ENCODE measurements at regions not wholly inside any gene's neighbourhood (a gene's known extent, or its start where the extent isn't known, plus 50 kb on each side); places are given as distances from the start of the nearest gene placed in this dataset.

DNA sequence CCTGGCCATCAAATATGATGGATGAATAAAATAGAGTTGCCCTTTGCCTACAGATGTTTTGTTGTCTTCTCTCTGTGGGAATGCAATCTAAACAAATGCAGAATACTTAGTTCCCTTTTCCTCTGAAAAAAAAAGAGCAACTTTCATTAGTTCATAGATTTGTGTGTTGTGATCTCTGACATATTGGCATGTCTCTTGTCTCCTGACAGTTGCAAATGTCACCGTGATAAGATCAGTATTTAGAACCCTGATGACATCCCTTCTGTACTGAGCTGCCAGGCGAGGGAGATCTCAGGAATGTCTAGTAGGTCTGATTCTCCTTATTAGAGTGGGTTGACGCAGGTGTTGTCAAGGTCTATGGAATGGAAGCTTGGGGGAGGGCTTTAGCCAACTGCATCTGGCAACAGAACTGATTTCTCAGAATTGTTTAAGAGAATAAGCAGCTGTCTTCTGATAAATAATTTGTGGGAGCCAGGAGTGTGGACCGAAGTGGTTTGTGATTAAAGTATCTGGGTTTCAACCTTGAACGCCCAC lies 130.4 kb downstream of the GALR1 start:
- H3K4me2 ChIP-seq (ENCODE audit: low read length) = no peak overlapping the region
- no peaks in the 10 kb centered on the region for H3K27me3 ChIP-seq (ENCODE audit: insufficient read depth, low read depth, low read length)
- H3K9ac ChIP-seq (ENCODE audit: low read length) = no peak overlapping the region
- no peaks in the 10 kb centered on the region for H3K9me3 ChIP-seq (ENCODE audit: low read length)
- no peaks in the 10 kb centered on the region for H3F3A ChIP-seq (ENCODE audit: insufficient read depth, low read length, poor library complexity, severe bottlenecking)
- H3K79me2 ChIP-seq (replicated peaks; ENCODE audit: insufficient read depth, low read length) = no peaks in the 10 kb centered on the region
- TF ChIP-seq SMC3 (conservative IDR thresholded peaks at IDR 0.05; ENCODE audit: poor library complexity) (no peak), POLR2AphosphoS5 (IDR thresholded peaks at IDR 0.05) (peak; percentile 65), EP300 (conservative IDR thresholded peaks at IDR 0.05; ENCODE audit: poor library complexity, severe bottlenecking) (peak; percentile 80)
- no peaks in the 10 kb centered on the region for H3K9me2 ChIP-seq (ENCODE audit: insufficient read depth, low read length)
- H3K36me3 ChIP-seq (ENCODE audit: insufficient read depth, low read length) = no peaks in the 10 kb centered on the region
- peak overlapping the region; percentile 13 for H3K4me3 ChIP-seq (ENCODE audit: low read length)
- no peak overlapping the region for H3K27ac ChIP-seq (ENCODE audit: low read length)
- no peaks in the 10 kb centered on the region for H4K20me1 ChIP-seq (ENCODE audit: insufficient read depth)
- H2AFZ ChIP-seq (ENCODE audit: low read depth, low read length) = no peak overlapping the region

GRCh38 chr18:77380695-77381094 lies 131.0 kb downstream of the GALR1 start:
- no peak overlapping the region for H3K4me3 ChIP-seq (ENCODE audit: low read length)
- H3F3A ChIP-seq (ENCODE audit: insufficient read depth, low read length, poor library complexity, severe bottlenecking) = no peaks in the 10 kb centered on the region
- no peak overlapping the region for H2AFZ ChIP-seq (ENCODE audit: low read depth, low read length)
- no peaks in the 10 kb centered on the region for H3K27me3 ChIP-seq (ENCODE audit: insufficient read depth, low read depth, low read length)
- H3K79me2 ChIP-seq (replicated peaks; ENCODE audit: insufficient read depth, low read length) = no peaks in the 10 kb centered on the region
- TF ChIP-seq REST (IDR thresholded peaks at IDR 0.05; ENCODE audit: borderline replicate concordance) (peak; percentile 92), RAD21 (conservative IDR thresholded peaks at IDR 0.05) (no peak)
- no peak overlapping the region for H3K4me2 ChIP-seq (ENCODE audit: low read length)
- no peaks in the 10 kb centered on the region for H3K9me3 ChIP-seq (ENCODE audit: low read length)
- H3K27ac ChIP-seq (ENCODE audit: low read length) = no peak overlapping the region
- H3K36me3 ChIP-seq (ENCODE audit: insufficient read depth, low read length) = no peaks in the 10 kb centered on the region
- H3K9me2 ChIP-seq (ENCODE audit: insufficient read depth, low read length) = no peaks in the 10 kb centered on the region
- no peaks in the 10 kb centered on the region for H4K20me1 ChIP-seq (ENCODE audit: insufficient read depth)
- no peak overlapping the region for H3K9ac ChIP-seq (ENCODE audit: low read length)

DNA sequence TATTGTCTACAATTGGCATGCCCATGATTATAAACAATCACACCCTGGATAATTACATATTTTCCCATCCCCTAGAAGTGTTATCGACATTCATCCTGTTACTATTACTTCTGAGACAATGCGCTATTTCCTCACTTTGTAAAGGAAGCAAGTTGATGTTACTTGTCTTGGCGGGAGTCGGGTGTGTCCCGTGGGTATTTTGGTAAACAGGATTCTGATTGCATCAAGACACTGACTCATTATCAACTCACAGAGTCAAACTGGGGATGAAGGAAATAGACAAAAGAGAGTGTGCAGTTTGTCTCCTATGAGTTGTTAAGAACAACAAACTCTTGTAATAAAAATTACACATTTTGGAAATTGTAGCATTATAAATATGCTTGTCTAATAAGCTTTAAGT lies 142.7 kb downstream of the GALR1 start:
- TF ChIP-seq EP300 (conservative IDR thresholded peaks at IDR 0.05; ENCODE audit: poor library complexity, severe bottlenecking) (no peak), MXI1 (conservative IDR thresholded peaks at IDR 0.05; ENCODE audit: poor library complexity, severe bottlenecking) (no peak), RAD21 (conservative IDR thresholded peaks at IDR 0.05) (no peak), EZH2 (IDR thresholded peaks at IDR 0.05; ENCODE audit: borderline replicate concordance, insufficient read depth, low read length, poor library complexity, severe bottlenecking) (no peak), SMC3 (conservative IDR thresholded peaks at IDR 0.05; ENCODE audit: poor library complexity) (no peak), TAF1 (IDR thresholded peaks at IDR 0.05; ENCODE audit: low read depth) (no peak), REST (IDR thresholded peaks at IDR 0.05; ENCODE audit: borderline replicate concordance) (no peak)
- TF ChIP-seq, protein P1, sequence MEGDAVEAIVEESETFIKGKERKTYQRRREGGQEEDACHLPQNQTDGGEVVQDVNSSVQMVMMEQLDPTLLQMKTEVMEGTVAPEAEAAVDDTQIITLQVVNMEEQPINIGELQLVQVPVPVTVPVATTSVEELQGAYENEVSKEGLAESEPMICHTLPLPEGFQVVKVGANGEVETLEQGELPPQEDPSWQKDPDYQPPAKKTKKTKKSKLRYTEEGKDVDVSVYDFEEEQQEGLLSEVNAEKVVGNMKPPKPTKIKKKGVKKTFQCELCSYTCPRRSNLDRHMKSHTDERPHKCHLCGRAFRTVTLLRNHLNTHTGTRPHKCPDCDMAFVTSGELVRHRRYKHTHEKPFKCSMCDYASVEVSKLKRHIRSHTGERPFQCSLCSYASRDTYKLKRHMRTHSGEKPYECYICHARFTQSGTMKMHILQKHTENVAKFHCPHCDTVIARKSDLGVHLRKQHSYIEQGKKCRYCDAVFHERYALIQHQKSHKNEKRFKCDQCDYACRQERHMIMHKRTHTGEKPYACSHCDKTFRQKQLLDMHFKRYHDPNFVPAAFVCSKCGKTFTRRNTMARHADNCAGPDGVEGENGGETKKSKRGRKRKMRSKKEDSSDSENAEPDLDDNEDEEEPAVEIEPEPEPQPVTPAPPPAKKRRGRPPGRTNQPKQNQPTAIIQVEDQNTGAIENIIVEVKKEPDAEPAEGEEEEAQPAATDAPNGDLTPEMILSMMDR (IDR thresholded peaks at IDR 0.05; ENCODE audit: poor library complexity, severe bottlenecking) = no peak
- Histone ChIP-seq H3K4me2 (ENCODE audit: low read length) (no peak overlapping the region), H3K27ac (ENCODE audit: low read length) (no peak overlapping the region), H4K20me1 (ENCODE audit: insufficient read depth) (no peaks in the 10 kb centered on the region), H3K9me2 (ENCODE audit: insufficient read depth, low read length) (no peaks in the 10 kb centered on the region), H3F3A (ENCODE audit: insufficient read depth, low read length, poor library complexity, severe bottlenecking) (no peaks in the 10 kb centered on the region), H3K27me3 (ENCODE audit: insufficient read depth, low read depth, low read length) (no peaks in the 10 kb centered on the region), H3K9ac (ENCODE audit: low read length) (no peak overlapping the region), H3K79me2 (replicated peaks; ENCODE audit: insufficient read depth, low read length) (no peaks in the 10 kb centered on the region), H2AFZ (ENCODE audit: low read depth, low read length) (no peak overlapping the region), H3K36me3 (ENCODE audit: insufficient read depth, low read length) (no peaks in the 10 kb centered on the region), H3K9me3 (ENCODE audit: low read length) (no peaks in the 10 kb centered on the region), H3K4me3 (ENCODE audit: low read length) (no peak overlapping the region)
